22Rv1 (cell line): ENCODE measurements at regions not wholly inside any gene's neighbourhood (a gene's known extent, or its start where the extent isn't known, plus 50 kb on each side); places are given as distances from the start of the nearest gene placed in this dataset.

ENCODE experiments used
- H3K27ac ChIP-seq: fragments of 450-650 bp; 2 replicates; pipeline ENCODE4 v1.5.1; 2017
- CTCF ChIP-seq: fragments of 450-650 bp; IDR thresholded peaks from 2 replicates; pipeline ENCODE4 v1.5.1; 2017; ENCODE audit warnings: mild to moderate bottlenecking
- ZFX ChIP-seq: fragments of 450-650 bp; IDR thresholded peaks from 2 replicates; pipeline ENCODE4 v1.6.1; 2017; ENCODE audit warnings: antibody characterized with exemption, borderline replicate concordance

- no peak for TF ChIP-seq CTCF
- no peak for TF ChIP-seq ZFX
These were observed 194.3 kb upstream of the SMIM21 start for GRCh38 chr18:75621818-75622217.

GRCh38 chr18:75618146-75618545 lies 190.6 kb upstream of the SMIM21 start:
- no peak overlapping the region for H3K27ac ChIP-seq
- TF ChIP-seq ZFX (no peak), CTCF (no peak)

More at GRCh38 chr18:75621818-75622217, 194.3 kb upstream of the SMIM21 start:
- H3K27ac ChIP-seq: no peak overlapping the region

GRCh38 chr18:75612456-75612855 lies 185.0 kb upstream of the SMIM21 start:
- no peak overlapping the region for H3K27ac ChIP-seq
- TF ChIP-seq CTCF (no peak), ZFX (no peak)

- TF ChIP-seq ZFX (no peak), CTCF (no peak)
- H3K27ac ChIP-seq: no peak overlapping the region
These were observed 180.2 kb upstream of the SMIM21 start for GRCh38 chr18:75607701-75608100.

GRCh38 chr18:75592527-75592926 lies 165.0 kb upstream of the SMIM21 start:
- no peak for TF ChIP-seq ZFX
- no peak for TF ChIP-seq CTCF
- H3K27ac ChIP-seq: no peak overlapping the region

GRCh38 chr18:75588412-75588811 lies 160.9 kb upstream of the SMIM21 start:
- peak; percentile 55 for TF ChIP-seq CTCF
- no peak for TF ChIP-seq ZFX
- no peak overlapping the region for H3K27ac ChIP-seq

GRCh38 chr18:75587131-75587530 lies 159.6 kb upstream of the SMIM21 start:
- TF ChIP-seq ZFX: no peak
- no peak for TF ChIP-seq CTCF

More at GRCh38 chr18:75587131-75587530, 159.6 kb upstream of the SMIM21 start:
- H3K27ac ChIP-seq: no peak overlapping the region
